ENCODE measurements at regions not wholly inside any gene's neighbourhood (a gene's known extent, or its start where the extent isn't known, plus 50 kb on each side); places are given as distances from the start of the nearest gene placed in this dataset.

- TF ChIP-seq CTCF (IDR thresholded peaks at IDR 0.05): no peak
- no peak for TF ChIP-seq POLR2A (IDR thresholded peaks at IDR 0.05)
These were observed 448.8 kb upstream of the SETBP1 start for GRCh38 chr18:44231936-44232335.

All from Peyer's patch (tissue), 4 donors.